ENCODE measurements at regions not wholly inside any gene's neighbourhood (a gene's known extent, or its start where the extent isn't known, plus 50 kb on each side); places are given as distances from the start of the nearest gene placed in this dataset.

- Mint-ChIP-seq H3K27ac (ENCODE audit: low read depth, unreplicated experiment) (no peak overlapping the region), H3K9me3 (ENCODE audit: unreplicated experiment) (no peaks in the 10 kb centered on the region), H3K27me3 (ENCODE audit: insufficient read depth, unreplicated experiment) (no peaks in the 10 kb centered on the region), H3K4me3 (ENCODE audit: unreplicated experiment) (no peak overlapping the region), H3K4me1 (ENCODE audit: insufficient read depth, unreplicated experiment) (peaks cover 18% of the 10 kb centered on the region), H3K36me3 (ENCODE audit: insufficient read depth, unreplicated experiment) (no peaks in the 10 kb centered on the region)
- CTCF ChIA-PET, result no interaction called here
- POLR2A ChIA-PET, result no interaction called here
- DNase-seq (ENCODE audit: unreplicated experiment), result no peak
- no peak for TF ChIP-seq CTCF (IDR thresholded peaks at IDR 0.05; ENCODE audit: unreplicated experiment)
- intact Hi-C loops (cut with micrococcal nuclease), result no loop called here
- BruUV-seq (replicated peaks), result no TSS peak
These were observed 350.0 kb upstream of the GATB start for GRCh38 chr4:152110780-152111179.

DNA sequence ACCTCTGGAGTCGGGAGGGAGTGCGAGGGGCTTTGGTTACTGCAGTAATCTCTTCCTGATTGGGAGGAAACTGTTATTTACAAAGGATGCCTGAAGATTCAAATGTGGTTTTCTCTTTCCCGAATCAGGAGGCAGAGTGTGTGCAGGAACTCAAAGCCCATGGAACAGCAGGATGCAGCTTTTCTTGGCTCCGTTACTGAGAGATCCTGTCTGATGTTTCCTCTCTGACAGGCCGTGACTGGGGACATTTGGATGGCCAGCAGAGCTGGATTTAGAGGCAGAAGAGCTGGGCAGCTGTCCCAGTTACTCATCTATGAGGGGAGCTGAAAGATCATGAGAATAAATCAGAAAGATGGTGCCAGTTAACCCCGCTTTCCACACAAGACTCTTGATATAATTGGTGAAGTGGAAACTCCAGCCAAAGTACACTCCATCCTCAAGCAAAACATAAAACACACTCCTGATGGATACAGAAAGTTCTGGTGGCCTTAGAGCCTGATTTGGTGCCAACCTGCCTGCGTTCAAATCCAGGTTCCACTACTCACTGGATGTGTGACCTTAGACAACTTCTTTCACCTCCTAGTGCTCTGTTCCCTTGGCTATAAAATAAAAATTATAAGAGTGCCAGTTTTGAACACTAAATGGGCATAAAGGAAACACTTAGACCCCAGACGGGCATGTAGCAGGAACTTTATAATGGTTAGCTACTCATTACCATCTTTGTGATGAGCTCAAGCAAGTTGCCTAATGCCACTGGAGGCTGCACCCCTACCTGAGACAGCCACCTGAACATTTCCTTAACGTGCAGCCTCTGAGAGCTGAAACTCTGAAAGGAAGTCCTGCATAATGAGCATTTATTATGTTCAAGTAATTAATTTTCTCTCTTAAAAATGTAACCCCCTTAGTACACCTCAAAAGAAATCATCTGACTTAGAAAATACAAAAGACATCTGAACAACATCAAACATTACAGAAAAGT lies 349.0 kb upstream of the GATB start:
- Mint-ChIP-seq H3K27ac (ENCODE audit: low read depth, unreplicated experiment) (no peak overlapping the region), H3K36me3 (ENCODE audit: insufficient read depth, unreplicated experiment) (no peaks in the 10 kb centered on the region), H3K9me3 (ENCODE audit: unreplicated experiment) (no peaks in the 10 kb centered on the region), H3K27me3 (ENCODE audit: insufficient read depth, unreplicated experiment) (no peaks in the 10 kb centered on the region), H3K4me3 (ENCODE audit: unreplicated experiment) (no peak overlapping the region), H3K4me1 (ENCODE audit: insufficient read depth, unreplicated experiment) (peaks cover 18% of the 10 kb centered on the region)
- intact Hi-C loops (cut with micrococcal nuclease), result no loop called here
- ChIA-PET CTCF (interaction anchor here (0.9 kb wide), 1 partner anchor 16 kb away, joined by 3 read pairs; no protein-coding TSS in a partner anchor), POLR2A (interaction anchor here (0.7 to 0.9 kb wide), 3 partner anchors 9 to 183 kb away, joined by 3 to 4 read pairs (median 3); no protein-coding TSS in a partner anchor)
- BruUV-seq (replicated peaks), result no TSS peak
- no peak for TF ChIP-seq CTCF (IDR thresholded peaks at IDR 0.05; ENCODE audit: unreplicated experiment)
- no peak for DNase-seq (ENCODE audit: unreplicated experiment)

- POLR2A ChIA-PET, result no interaction called here
- Mint-ChIP-seq H3K4me3 (ENCODE audit: unreplicated experiment) (no peak overlapping the region), H3K4me1 (ENCODE audit: insufficient read depth, unreplicated experiment) (peaks cover 18% of the 10 kb centered on the region), H3K27me3 (ENCODE audit: insufficient read depth, unreplicated experiment) (no peaks in the 10 kb centered on the region), H3K9me3 (ENCODE audit: unreplicated experiment) (no peaks in the 10 kb centered on the region), H3K36me3 (ENCODE audit: insufficient read depth, unreplicated experiment) (no peaks in the 10 kb centered on the region), H3K27ac (ENCODE audit: low read depth, unreplicated experiment) (peak overlapping the region; percentile 26)
- no peak for TF ChIP-seq CTCF (IDR thresholded peaks at IDR 0.05; ENCODE audit: unreplicated experiment)
- BruUV-seq (replicated peaks), result no TSS peak
- CTCF ChIA-PET, result interaction anchor here (0.7 kb wide), 1 partner anchor 150 kb away, joined by 3 read pairs; no protein-coding TSS in a partner anchor
- no peak for DNase-seq (ENCODE audit: unreplicated experiment)
- intact Hi-C loops (cut with micrococcal nuclease), result loop anchor here (2.0 kb wide), 1 partner anchor 157 kb away; no protein-coding TSS in a partner anchor
These were observed 347.1 kb upstream of the GATB start for GRCh38 chr4:152107736-152108500.

All from MCF 10A (cell line).